Chondrocyte (in vitro differentiated cells): ENCODE measurements at regions not wholly inside any gene's neighbourhood (a gene's known extent, or its start where the extent isn't known, plus 50 kb on each side); places are given as distances from the start of the nearest gene placed in this dataset.

Experiments
- DNase-seq: peaks from one replicate; pipeline ENCODE4 v3.0.0; 2021; ENCODE audit warnings: mixed read lengths, low spot score
- H3K27ac Mint-ChIP-seq: one replicate; pipeline ENCODE4 v1.8.0; 2021; ENCODE audit warnings: mild to moderate bottlenecking, moderate library complexity, mixed read lengths; ENCODE audit not compliant: unreplicated experiment
- H3K27me3 Mint-ChIP-seq: 2 replicates; pipeline ENCODE4 v1.8.0; 2021; ENCODE audit warnings: low read depth, mixed read lengths
- H3K36me3 Mint-ChIP-seq: 2 replicates; pipeline ENCODE4 v1.8.0; 2021; ENCODE audit warnings: low read depth, mixed read lengths
- H3K4me1 Mint-ChIP-seq: 2 replicates; pipeline ENCODE4 v1.8.0; 2021; ENCODE audit warnings: low read depth, mild to moderate bottlenecking, mixed read lengths
- H3K4me3 Mint-ChIP-seq: one replicate; pipeline ENCODE4 v1.8.0; 2021; ENCODE audit warnings: mild to moderate bottlenecking, moderate library complexity, mixed read lengths; ENCODE audit not compliant: unreplicated experiment
- H3K9me3 Mint-ChIP-seq: 2 replicates; pipeline ENCODE4 v1.8.0; 2021; ENCODE audit warnings: low read depth, mixed read lengths
- TF ChIP-seq, protein P1 (sequence below): fragments of 200-600 bp; sonication (generic); IDR thresholded peaks from 2 replicates; pipeline ENCODE4 v1.5.0; 2021; ENCODE audit warnings: antibody characterized with exemption, mild to moderate bottlenecking, moderate library complexity

- Mint-ChIP-seq H3K27me3 (peaks cover 5% of the 10 kb centered on the region), H3K9me3 (no peaks in the 10 kb centered on the region), H3K4me3 (no peak overlapping the region), H3K36me3 (no peaks in the 10 kb centered on the region), H3K4me1 (no peaks in the 10 kb centered on the region), H3K27ac (no peak overlapping the region)
- TF ChIP-seq, protein P1, sequence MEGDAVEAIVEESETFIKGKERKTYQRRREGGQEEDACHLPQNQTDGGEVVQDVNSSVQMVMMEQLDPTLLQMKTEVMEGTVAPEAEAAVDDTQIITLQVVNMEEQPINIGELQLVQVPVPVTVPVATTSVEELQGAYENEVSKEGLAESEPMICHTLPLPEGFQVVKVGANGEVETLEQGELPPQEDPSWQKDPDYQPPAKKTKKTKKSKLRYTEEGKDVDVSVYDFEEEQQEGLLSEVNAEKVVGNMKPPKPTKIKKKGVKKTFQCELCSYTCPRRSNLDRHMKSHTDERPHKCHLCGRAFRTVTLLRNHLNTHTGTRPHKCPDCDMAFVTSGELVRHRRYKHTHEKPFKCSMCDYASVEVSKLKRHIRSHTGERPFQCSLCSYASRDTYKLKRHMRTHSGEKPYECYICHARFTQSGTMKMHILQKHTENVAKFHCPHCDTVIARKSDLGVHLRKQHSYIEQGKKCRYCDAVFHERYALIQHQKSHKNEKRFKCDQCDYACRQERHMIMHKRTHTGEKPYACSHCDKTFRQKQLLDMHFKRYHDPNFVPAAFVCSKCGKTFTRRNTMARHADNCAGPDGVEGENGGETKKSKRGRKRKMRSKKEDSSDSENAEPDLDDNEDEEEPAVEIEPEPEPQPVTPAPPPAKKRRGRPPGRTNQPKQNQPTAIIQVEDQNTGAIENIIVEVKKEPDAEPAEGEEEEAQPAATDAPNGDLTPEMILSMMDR = no peak
- no peak for DNase-seq
Measured at GRCh38 chr2:13462464-13462863, 745.7 kb downstream of the TRIB2 start.

GRCh38 chr2:13466076-13466475 lies 749.3 kb downstream of the TRIB2 start:
- H3K4me1 Mint-ChIP-seq = no peaks in the 10 kb centered on the region
- no peak overlapping the region for H3K4me3 Mint-ChIP-seq
- peaks cover 6% of the 10 kb centered on the region for H3K27me3 Mint-ChIP-seq
- TF ChIP-seq, protein P1 = no peak
- H3K36me3 Mint-ChIP-seq = no peaks in the 10 kb centered on the region
- H3K9me3 Mint-ChIP-seq = no peaks in the 10 kb centered on the region
- H3K27ac Mint-ChIP-seq = no peak overlapping the region
- DNase-seq = no peak

GRCh38 chr2:13474538-13474937 lies 757.8 kb downstream of the TRIB2 start:
- peaks cover 2% of the 10 kb centered on the region for H3K9me3 Mint-ChIP-seq
- H3K27me3 Mint-ChIP-seq = peaks cover 2% of the 10 kb centered on the region
- H3K27ac Mint-ChIP-seq = no peak overlapping the region
- TF ChIP-seq, protein P1 = no peak
- no peaks in the 10 kb centered on the region for H3K4me1 Mint-ChIP-seq
- no peak overlapping the region for H3K4me3 Mint-ChIP-seq
- DNase-seq = no peak
- H3K36me3 Mint-ChIP-seq = no peaks in the 10 kb centered on the region

DNA sequence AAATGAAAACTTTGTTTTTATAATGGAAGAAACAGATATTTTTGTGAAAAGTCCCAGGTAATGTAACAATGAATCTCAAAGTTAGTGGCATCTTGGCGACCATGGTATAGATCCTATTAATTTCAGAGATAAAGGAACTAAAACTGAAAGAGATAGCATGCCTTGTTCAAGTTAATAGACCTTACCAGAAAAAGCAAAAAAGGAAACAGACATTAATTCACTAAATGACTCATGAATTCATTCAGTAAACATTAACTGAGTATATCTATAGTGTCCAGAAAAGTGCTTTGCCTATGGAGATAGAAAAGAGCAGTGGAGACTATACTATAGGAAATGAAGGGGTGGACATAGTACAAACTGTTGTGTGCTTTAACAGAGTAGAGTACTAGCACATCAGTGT lies 763.3 kb downstream of the TRIB2 start:
- no peak overlapping the region for H3K27ac Mint-ChIP-seq
- H3K4me1 Mint-ChIP-seq = no peaks in the 10 kb centered on the region
- no peak for DNase-seq
- H3K9me3 Mint-ChIP-seq = peaks cover 2% of the 10 kb centered on the region
- H3K27me3 Mint-ChIP-seq = no peaks in the 10 kb centered on the region
- TF ChIP-seq, protein P1 = no peak
- H3K36me3 Mint-ChIP-seq = no peaks in the 10 kb centered on the region
- H3K4me3 Mint-ChIP-seq = no peak overlapping the region

- no peak for DNase-seq
- Mint-ChIP-seq H3K27me3 (no peaks in the 10 kb centered on the region), H3K4me1 (no peaks in the 10 kb centered on the region), H3K9me3 (no peaks in the 10 kb centered on the region), H3K36me3 (no peaks in the 10 kb centered on the region), H3K27ac (no peak overlapping the region), H3K4me3 (no peak overlapping the region)
- TF ChIP-seq, protein P1 = no peak
Measured at GRCh38 chr2:13481201-13481600, 764.5 kb downstream of the TRIB2 start.
